ENCODE measurements at regions not wholly inside any gene's neighbourhood (a gene's known extent, or its start where the extent isn't known, plus 50 kb on each side); places are given as distances from the start of the nearest gene placed in this dataset.

- Histone ChIP-seq H3K36me3 (no peaks in the 10 kb centered on the region), H3K27me3 (ENCODE audit: low read depth) (peaks cover 99% of the 10 kb centered on the region), H3K4me1 (peaks cover 7% of the 10 kb centered on the region), H3K27ac (replicated peaks) (no peak overlapping the region), H3K4me3 (no peak overlapping the region), H3K9me3 (replicated peaks) (no peaks in the 10 kb centered on the region)
- DNase-seq, result no peak
- intact Hi-C loops (cut with micrococcal nuclease), result no loop called here
- no peak for TF ChIP-seq CTCF (IDR thresholded peaks at IDR 0.05; ENCODE audit: borderline replicate concordance)
Observed at GRCh38 chr4:3861720-3862639, 95.8 kb downstream of the ADRA2C start.

- Histone ChIP-seq H3K27me3 (ENCODE audit: low read depth) (peaks cover 99% of the 10 kb centered on the region), H3K4me1 (peaks cover 7% of the 10 kb centered on the region), H3K4me3 (no peak overlapping the region), H3K27ac (replicated peaks) (peak overlapping the region; percentile 23), H3K9me3 (replicated peaks) (no peaks in the 10 kb centered on the region), H3K36me3 (no peaks in the 10 kb centered on the region)
- DNase-seq, result peak; percentile 19
- intact Hi-C loops (cut with micrococcal nuclease), result no loop called here
- TF ChIP-seq CTCF (IDR thresholded peaks at IDR 0.05; ENCODE audit: borderline replicate concordance), result no peak
Observed at GRCh38 chr4:3862640-3863420, 96.6 kb downstream of the ADRA2C start.

- intact Hi-C loops (cut with micrococcal nuclease), result no loop called here
- Histone ChIP-seq H3K27ac (replicated peaks) (no peak overlapping the region), H3K27me3 (ENCODE audit: low read depth) (peaks cover 99% of the 10 kb centered on the region), H3K4me3 (no peak overlapping the region), H3K36me3 (no peaks in the 10 kb centered on the region), H3K4me1 (peaks cover 7% of the 10 kb centered on the region), H3K9me3 (replicated peaks) (no peaks in the 10 kb centered on the region)
- DNase-seq, result no peak
- no peak for TF ChIP-seq CTCF (IDR thresholded peaks at IDR 0.05; ENCODE audit: borderline replicate concordance)
Observed at GRCh38 chr4:3863841-3864741, 97.9 kb downstream of the ADRA2C start.

GRCh38 chr4:3864742-3865721 lies 98.8 kb downstream of the ADRA2C start:
- Histone ChIP-seq H3K9me3 (replicated peaks) (no peaks in the 10 kb centered on the region), H3K27me3 (ENCODE audit: low read depth) (peaks cover 99% of the 10 kb centered on the region), H3K27ac (replicated peaks) (no peak overlapping the region), H3K36me3 (no peaks in the 10 kb centered on the region), H3K4me1 (peaks cover 7% of the 10 kb centered on the region), H3K4me3 (no peak overlapping the region)
- TF ChIP-seq CTCF (IDR thresholded peaks at IDR 0.05; ENCODE audit: borderline replicate concordance), result no peak
- no peak for DNase-seq
- intact Hi-C loops (cut with micrococcal nuclease), result no loop called here

Data from left ventricle myocardium inferior (tissue), 1 donor.